HG03342 (cell line): ENCODE measurements at regions not wholly inside any gene's neighbourhood (a gene's known extent, or its start where the extent isn't known, plus 50 kb on each side); places are given as distances from the start of the nearest gene placed in this dataset.
"Not testable (repeated sequence)": the region's sequence is repeated elsewhere in the genome, so short reads cannot be mapped to it uniquely, and the experiment has no call there.

Experiments used
- ATAC-seq: cut with Tn5 transposase; IDR thresholded peaks from one replicate; pipeline ENCODE4 v1.9.1; 2021; ENCODE audit warnings: mild to moderate bottlenecking, moderate library complexity; ENCODE audit not compliant: unreplicated experiment

DNA sequence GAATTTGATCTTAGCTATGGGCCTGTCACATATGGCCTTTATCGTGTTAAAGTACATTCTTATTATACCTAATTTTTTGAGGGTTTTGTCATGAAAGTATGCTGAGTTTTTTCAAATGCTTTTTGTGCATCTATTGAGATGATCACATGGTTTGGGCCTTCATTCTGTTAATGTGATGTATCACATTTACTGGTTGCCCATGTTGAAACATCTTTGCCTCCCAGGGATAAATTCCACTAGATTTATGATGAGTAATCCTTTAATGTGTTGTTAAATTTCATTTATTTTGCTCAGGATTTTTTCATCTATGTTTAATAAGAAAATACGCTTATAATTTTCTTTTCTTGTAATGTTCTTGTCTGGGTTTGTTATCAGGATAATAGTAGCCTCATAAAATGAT lies 442.0 kb downstream of the MDFIC start:
- no peak for ATAC-seq

DNA sequence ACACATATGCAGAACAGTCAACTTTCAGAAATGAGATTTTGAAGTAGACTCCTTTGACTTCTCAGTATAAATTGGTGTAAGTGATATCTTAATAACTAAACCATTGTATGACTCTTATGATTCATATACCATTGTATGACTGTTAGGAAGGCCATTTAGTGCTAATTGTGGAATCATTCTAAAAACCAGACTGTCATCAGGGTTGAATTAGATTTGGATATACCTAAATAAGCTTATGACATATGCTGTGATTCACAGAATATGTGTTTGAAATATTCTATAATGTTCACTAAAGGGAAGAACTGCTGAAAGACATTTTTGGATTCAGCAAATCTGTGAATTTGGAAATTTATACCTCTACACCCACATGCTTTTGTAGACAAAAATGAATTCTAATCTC lies 438.1 kb downstream of the MDFIC start:
- ATAC-seq, result no peak

DNA sequence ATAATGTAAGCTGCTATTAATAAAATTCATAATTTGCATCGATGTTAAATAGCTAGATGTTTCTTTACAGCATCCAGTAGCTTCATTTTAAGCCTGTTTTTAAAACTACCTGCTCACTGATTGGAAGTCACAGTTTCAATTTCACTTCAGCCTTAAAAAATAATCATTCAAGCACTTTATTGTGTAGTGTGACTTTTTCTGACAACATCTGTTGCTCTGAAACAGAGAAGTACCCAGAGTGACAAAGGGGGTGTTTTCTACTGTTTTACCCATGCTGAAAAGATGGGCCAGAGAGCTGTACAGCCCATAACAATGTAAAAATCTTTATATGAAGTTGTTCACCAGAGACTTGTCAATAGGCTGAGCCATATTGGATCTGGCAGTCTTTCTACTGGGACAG lies 437.2 kb downstream of the MDFIC start:
- ATAC-seq, result peak; percentile 40

DNA sequence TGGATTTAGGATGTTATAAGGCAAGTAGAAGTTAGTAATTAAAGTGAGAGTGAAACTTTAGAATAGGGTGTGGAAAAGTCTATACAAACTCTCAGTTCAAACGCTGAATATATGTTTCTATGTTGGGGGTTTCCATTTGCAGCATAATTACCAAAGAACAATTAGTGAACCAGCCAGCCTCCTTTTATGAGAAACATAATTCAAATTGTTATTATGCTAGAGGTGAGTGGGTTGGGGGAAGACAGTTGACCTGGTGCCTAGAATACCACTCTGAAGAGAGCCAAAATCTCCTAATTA lies 435.8 kb downstream of the MDFIC start:
- ATAC-seq, result no peak

DNA sequence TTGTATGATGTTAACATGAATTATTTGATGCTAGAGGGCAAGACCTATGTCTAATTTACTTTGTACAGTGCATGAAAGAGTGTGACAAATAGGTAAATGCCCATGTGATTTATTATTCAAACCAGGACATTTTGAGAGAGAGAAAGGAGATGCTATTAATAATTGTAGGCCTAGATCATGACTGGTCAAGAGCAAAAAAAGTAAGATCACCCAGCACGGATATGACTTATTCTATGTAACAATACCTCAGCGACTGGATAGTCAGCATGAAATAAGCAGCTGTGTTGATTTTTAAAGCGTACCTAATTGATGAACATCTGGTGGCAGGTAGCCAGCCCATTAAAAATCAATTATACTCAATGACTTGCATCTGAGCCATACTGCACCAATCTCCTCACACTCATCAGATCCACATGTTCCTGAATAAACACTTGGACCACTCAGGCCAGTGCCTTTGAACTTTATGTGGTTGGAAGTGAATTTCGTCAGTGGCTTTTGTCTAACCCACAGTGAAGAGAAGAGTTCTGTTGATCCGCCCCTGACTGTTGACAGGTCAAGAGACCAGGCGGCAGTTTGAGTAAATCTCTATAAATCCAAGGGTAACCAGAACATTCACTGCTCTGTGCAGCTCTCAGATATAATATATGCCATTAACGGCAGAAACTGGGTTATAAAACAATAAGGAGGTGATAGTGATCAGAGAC lies 435.3 kb downstream of the MDFIC start:
- no peak for ATAC-seq

DNA sequence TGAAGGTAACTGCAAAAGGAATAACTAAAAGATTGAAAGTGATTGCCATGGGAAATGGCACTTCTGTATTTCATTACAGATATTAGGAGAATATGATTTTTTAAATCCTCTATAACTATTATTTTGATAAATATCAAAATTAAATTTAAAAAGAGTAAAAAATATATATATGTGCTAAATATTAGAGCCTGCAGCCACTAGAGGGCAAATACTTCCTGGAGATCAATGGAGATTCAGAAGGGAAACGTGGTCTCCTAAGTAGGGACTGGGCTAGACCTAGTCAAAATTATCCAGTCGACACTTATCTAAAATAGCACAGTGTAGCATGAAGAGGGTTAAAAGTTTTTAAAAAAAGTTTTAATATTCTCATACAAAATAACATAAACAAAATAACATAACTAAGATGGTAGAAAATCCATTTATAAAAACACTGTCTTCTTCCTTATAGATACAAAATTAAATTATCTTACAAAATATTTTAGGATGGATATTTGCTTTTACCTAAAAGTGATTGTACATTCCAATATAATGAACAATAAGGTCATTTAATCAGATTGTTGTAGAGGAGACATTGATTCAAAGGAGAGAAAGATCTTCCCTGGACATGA lies 434.3 kb downstream of the MDFIC start:
- ATAC-seq, result peak; percentile 54

DNA sequence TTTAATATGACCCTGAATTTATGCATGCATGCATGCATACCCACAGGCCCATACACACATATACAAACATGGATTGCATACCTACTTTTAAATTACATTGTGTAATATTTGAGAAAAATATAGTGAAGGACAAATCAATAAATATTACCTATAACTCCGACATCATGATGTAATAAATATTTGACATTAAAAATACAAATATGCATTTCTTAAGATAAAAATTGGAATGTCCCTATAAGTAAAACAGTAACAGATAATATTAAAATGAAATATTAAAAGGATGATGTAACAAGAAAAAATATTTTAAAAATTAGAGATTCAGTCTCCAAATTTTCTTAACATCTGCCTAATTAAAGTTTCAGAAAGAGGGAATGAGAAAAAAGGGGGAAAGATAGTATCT lies 433.0 kb downstream of the MDFIC start:
- no peak for ATAC-seq

DNA sequence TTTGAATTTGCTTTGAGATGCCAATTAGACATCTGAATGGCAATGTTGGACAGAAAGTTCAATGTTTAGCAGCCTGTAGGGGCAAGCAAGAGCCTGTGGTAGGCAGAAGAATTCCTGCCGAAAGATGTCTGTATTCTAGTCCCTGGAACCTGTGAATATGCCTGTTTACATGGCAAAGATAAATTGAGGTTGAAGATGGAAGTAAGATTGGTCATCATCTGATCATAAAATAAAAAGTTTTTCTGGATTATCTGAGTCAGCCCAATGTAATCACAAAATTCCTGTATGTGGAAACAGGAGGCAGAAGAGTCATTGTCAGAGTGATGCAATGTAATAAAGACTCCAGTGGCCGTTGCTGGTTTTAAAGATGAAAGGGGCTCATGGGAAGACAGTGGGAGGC lies 430.5 kb downstream of the MDFIC start:
- no peak for ATAC-seq

DNA sequence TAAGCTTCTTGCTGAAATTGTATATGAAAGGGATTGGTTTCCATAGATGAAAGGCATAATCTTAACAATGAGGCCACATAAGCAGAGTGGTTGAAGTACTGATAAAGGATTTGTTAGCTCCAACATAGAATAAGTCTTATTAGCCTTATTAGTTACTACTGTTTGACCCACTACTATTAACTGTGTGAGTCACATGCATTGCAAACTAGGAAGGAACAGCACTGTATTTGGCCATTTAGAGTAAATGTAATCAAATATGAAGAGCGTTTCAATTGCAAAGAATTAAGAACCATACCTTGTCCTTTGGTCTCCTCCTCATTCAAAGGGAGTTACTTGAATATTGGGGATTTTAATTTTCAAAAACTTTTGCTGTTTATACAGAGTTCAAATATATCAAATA lies 428.9 kb downstream of the MDFIC start:
- no peak for ATAC-seq

DNA sequence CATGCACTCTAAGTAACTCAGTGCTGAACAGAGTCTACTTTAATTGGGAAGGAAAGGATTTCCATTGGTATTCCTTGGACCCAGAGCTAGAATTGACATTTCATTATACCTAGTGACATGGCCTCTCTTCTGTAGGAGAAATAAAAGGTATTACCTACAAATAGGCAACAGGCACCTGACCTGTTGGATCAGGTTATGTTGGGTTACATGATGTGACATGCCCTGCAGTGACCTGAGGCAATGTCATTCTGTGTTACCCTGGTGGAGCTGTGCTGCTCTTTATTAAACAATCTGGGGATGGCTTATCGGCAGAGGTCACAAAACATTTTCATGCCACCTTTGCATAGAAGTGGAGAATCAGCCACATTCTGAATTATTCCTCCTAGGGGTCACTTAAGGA lies 427.7 kb downstream of the MDFIC start:
- ATAC-seq, result no peak

DNA sequence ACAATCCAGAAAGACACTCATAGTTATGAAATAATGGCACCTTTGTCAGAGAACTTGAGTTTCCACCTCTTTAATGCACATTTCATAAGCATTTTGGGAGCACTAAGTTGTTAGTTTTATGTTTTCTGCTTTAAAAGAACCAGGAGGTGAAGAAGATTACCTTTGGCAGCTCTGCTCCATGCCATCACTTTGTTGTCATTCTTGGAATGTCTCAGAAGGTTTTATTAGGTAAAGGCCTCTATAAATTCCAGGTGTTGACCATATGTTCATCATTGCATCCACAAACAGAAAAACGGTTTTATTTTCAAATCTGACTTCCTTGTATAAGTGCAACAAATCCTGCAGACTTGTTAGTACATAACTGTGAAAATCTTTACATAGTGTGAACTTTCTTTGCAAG lies 424.8 kb downstream of the MDFIC start:
- ATAC-seq, result no peak

DNA sequence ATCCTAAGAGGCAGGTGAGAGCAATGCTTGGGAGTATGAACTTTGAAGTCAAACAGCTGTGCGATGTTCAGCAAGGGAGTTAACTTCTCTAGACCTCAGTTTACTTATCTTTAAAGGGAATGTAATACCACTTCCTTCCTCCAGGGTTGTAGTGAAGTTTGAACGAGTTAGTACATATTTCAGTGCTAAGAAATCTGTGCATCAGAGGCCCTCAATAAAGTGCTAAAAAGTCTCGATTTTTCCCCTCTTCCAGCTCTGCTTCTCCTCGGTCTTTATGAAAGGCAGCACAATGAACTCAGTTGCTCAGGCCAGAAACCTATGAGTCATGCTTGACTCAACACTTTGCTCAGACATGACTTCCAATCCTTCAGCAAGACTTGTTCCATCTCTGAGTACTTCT lies 418.9 kb downstream of the MDFIC start:
- peak; percentile 67 for ATAC-seq

DNA sequence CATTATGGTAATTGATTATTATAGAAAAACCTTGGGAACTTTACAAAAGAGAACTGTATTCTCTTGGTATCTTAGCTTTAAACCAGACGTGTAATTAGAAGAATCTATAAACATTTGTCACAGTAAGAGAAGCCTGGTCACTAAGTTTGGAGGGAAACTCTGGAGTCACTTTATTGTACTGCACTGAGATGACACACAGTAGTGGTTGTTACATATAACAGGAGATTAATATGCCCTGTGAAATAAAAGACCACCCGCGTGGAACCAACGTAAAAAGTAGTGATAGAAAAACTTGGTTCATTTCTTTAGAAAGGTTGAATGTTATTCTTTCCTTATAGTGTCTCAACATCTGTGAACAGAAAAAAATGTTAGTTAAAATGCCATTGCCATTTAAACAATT lies 416.1 kb downstream of the MDFIC start:
- ATAC-seq, result no peak

DNA sequence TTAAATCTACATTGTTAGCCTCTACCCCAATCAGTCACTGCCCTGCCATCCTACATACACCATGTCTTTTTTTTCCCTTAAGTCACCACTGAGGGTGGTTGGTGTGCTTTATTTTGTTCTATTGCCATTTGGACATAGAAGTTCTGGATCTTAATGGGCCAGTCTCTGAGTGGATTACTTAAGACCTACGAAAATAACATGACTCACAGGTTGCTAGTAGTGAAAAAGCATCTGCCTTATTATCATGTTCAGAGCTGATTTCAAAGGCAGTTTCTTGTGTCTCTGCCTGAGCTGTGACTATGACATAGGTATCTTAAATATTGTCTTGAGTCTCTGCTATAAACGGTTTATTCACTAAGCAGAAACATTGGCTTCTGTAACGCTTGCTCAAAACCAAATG lies 410.8 kb downstream of the MDFIC start:
- no peak for ATAC-seq

DNA sequence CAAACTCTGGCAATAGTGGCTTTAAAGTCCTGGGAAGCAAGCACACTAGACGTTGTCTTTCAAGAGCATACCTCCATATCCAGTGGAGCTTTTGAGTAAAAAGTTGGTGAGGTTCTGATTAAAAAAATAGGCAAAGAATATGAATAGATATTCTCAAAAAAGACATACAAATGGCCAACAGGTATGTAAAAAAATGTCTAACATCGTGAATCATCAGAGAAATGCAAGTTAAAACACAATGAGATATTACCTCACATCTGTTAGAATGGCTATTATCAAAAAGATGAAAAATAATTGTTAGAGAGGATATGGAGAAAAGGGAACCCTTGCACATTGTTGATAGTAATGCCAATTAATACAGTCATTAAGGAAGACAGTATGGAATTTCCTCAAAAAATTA lies 407.1 kb downstream of the MDFIC start:
- no peak for ATAC-seq

DNA sequence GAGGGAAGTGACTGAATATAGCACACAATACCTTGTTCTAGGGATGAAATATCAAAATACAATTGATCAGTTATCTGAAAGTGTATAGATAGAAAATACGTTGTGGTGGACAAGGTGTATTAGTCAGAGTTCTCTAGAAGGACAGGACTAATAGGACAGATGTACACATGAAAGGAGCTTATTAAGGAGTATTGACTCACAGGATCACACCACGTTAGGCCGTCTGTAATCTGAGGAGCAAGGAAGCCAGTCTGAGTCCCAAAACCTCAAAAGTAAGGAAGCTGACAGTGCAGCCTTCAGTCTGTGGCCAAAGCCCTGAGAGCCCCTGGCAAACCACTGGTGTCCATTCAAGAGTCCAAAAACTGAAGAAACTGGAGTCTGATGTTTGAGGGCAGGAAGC lies 406.1 kb downstream of the MDFIC start:
- ATAC-seq, result no peak

DNA sequence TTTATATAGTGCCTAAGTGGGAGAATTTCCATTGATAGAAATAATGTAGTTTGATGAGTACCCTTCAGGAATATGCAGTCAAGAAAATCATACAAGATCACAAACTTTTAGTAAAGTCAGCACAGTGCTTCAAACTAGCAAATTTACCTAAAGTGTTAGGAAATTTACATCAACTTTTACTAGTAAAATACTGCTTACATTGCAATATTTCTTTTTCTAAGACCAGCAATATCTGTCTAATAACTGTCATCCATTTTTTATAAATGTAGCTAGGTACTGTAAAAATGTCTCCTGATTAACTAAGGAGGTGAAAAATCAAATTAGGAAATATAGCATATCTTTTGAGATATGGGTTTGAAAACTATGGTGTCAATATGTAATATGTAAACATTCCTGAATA lies 405.4 kb downstream of the MDFIC start:
- ATAC-seq, result no peak

DNA sequence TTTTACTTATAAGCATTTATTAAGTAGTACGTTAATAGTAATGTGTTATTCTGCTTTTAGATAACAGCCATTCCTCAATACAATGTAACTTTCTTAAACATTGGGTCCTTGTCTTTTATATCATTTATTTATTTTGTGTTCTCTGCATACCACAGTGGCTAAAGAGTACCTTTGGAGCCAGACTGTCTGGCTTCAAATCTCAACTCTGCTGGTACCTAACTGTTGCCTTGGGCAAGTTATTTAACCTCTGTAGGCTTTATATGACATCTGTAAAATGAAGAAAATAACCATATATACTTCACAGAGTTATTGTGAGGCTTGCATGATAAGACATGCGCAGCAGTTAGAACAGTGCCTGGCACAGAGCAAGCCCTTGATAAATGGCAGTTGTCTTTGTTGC lies 397.6 kb downstream of the MDFIC start:
- ATAC-seq, result no peak

DNA sequence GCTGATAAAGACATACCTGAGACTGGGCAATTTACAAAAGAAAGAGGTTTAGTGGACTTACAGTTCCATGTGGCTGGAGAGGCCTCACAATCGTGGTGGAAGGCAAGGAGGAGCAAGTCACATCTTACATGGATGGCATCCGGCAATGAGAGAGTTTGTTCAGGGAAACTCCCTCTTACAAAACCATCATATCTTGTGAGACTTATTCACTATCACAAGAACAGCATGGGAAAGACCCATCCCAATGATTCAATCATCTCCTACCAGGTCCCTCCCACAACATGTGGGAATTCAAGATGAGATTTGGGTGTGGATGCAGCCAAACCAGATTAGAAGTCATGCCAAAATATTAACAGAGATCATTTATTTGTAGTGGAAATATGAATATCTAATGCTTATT lies 388.4 kb downstream of the MDFIC start:
- not testable (repeated sequence) for ATAC-seq

DNA sequence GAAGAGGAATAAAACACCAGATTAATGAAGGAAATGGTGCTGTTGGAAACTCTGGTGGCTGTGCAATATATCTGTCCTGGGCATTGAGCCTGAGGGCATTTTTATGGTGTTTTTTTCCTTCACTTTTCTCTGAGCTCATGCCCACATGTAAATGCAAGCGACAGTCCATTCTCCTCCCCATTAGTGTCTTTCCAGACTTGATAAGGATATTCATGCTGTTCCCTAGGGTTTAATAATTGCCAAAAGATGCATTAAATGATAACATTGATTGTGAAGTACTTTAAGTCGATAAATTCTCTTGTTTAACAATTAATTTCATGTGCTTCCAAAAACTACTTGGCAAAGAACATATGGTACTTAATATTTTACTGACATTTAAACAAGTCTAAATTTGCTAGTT lies 384.7 kb downstream of the MDFIC start:
- no peak for ATAC-seq

DNA sequence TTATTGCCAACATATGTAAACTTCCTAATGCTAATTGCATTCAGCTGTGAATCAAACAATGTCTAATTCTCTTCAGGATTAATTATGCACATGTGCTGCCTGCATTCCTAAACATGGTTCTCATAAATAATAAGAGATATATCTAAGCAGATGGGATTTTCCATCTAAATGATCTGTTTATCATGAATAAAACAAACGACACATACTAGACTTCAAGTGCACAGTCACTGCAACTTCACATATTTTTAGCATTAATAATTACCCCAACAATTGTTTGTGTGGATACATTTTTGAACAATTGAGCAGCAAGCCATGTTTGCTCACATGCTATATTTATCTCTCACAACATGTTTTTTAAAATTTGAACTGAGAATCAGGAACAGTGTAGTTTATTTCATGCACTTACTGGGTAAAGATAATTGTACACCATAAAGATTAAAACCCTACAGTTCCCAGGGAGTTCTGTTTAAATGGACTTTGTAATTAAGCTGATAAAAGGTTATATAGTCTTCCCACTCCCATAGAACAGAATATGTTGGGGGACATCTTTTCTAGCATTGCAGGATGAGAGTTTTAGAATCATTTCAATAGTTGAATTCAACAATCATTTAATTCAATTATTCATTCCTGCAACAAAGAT lies 378.5 kb downstream of the MDFIC start:
- ATAC-seq, result no peak

DNA sequence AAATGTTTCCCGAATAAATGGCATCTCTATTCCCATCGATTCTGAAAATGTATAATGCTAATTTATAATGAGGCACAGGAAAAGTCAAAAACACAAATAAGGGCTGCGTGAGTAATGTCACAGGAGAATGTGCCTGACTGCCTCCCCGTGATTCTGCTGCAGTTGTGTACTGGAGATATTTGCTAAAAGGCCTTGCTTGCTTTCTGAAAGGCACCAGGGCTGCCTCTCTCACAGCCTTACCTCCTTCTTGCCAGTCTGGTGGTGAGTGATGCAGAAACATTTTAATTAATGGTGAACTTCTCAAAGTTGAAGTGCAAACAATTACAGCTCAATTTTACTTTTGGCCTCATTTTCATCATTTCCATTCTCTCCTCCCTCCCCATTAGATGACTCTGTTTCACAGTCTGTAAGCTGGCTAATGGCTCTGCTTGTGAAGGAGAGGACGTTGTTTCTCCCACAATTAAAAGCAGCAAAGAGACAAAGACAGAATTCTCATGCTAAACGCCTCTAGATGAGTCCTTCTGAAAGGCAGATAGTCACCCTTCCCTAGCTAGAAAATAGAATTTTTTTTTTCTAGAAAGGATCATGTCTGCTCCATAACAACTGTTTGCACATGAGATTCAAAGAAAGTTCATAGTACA lies 377.6 kb downstream of the MDFIC start:
- no peak for ATAC-seq
